ENCODE measurements at regions not wholly inside any gene's neighbourhood (a gene's known extent, or its start where the extent isn't known, plus 50 kb on each side); places are given as distances from the start of the nearest gene placed in this dataset.

DNA sequence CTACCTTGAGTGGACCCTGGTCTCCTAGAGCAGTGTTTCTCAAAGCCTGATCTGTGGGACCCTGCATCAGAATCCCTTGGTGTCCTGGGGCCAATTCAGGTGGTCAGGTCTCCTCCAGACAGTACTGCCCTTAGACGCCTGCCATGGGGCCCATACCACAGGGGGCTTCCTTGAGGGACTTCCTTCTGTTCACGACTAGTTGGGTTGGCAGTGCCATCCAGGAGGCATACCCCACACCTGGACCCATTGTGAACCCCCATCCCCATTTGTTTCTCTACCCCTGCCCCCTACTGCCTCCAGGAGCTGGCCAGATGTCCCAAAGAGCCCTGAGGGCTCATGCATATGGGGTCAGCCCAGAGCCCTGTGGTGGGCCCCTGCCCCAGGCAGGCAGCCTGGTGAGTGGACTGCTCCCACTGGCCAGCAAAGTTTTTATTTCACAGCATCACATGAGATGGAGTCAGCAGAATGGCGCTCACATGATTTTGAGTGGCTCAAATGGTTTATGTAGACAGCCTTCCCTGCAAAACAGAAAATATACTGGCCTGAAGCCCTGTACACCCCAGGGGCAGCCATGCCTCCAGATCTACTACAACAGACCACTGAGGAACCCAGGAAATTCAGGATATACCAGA, 259.9 kb upstream of the ZMIZ1 start:
- DNase-seq: no peak
- no peak overlapping the region for H3K9ac ChIP-seq
- H3K27me3 ChIP-seq (ENCODE audit: insufficient read depth): no peaks in the 10 kb centered on the region
- H3F3A ChIP-seq (replicated peaks; ENCODE audit: insufficient read depth): peaks cover 17% of the 10 kb centered on the region
- TF ChIP-seq TAF1 (IDR thresholded peaks at IDR 0.05; ENCODE audit: borderline replicate concordance, low read depth, low read length): no peak
- TF ChIP-seq CTCF (IDR thresholded peaks at IDR 0.05): no peak
- TF ChIP-seq NFIC (IDR thresholded peaks at IDR 0.05; ENCODE audit: borderline replicate concordance): no peak
- no peak for TF ChIP-seq RCOR1 (IDR thresholded peaks at IDR 0.05; ENCODE audit: low read length)
- no peak for TF ChIP-seq USF1 (IDR thresholded peaks at IDR 0.05; ENCODE audit: borderline replicate concordance, low read depth)
- TF ChIP-seq EZH2phosphoT487 (IDR thresholded peaks at IDR 0.05; ENCODE audit: borderline replicate concordance, low read depth): no peak
- no peak for TF ChIP-seq RAD21 (IDR thresholded peaks at IDR 0.05; ENCODE audit: low read length)
- H4K20me1 ChIP-seq (ENCODE audit: insufficient read depth): no peaks in the 10 kb centered on the region
- H3K9me2 ChIP-seq: no peaks in the 10 kb centered on the region
- no peak overlapping the region for H3K4me2 ChIP-seq
- 80% methylated on average over 2 of the region's 3 CpGs for WGBS (ENCODE audit: low lambda C conversion rate)
- H3K36me3 ChIP-seq (replicated peaks in 1 of 2; ENCODE audit: control insufficient read depth in 1 of 2, insufficient read depth in 2 of 2, low read length in 1 of 2): no peaks in the 10 kb centered on the region
- no peak overlapping the region for H2AFZ ChIP-seq (ENCODE audit: low read depth)
- peaks cover 16 to 56% of the 10 kb centered on the region in 2 experiments for H3K4me1 ChIP-seq (ENCODE audit: control insufficient read depth in 1 of 2, insufficient read depth in 2 of 2, low read depth in 1 of 2, low read length in 1 of 2)
- ChIA-PET POLR2A (no interaction called here), CTCF (interaction anchor here (1.3 to 1.5 kb wide), 2 partner anchors 258 to 387 kb away, joined by 3 read pairs; no protein-coding TSS in a partner anchor)
- H3K9me3 ChIP-seq: no peaks in the 10 kb centered on the region
- H3K4me3 ChIP-seq (ENCODE audit: low read depth in 2 of 2, low read length in 1 of 2): no peak overlapping the region
- H3K27ac ChIP-seq (ENCODE audit: low read depth in 2 of 2, low read length in 1 of 2): peak overlapping the region in 1 of 2 experiments; percentile 100; a peak in 2 of 4 replicates
- H3K79me2 ChIP-seq (ENCODE audit: insufficient read depth): no peaks in the 10 kb centered on the region

DNA sequence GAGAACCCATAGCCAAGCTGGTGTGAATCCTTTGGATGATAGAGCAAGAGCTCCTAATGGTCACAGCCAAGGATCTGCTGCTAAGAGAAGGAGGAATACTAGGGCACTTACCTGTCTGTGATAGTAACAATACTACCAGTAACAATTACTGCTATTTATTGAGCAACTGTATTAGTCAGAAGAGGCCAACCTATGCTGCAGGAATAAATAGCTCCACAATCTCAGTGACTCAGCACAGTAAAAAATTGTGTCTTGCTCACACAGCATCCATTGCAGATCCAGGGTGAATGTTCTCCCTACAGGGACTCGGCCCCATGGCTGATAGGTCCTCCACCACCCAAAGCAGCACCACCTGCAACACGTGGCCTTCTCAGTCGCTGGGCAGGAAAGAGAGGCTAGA, 257.6 kb upstream of the ZMIZ1 start:
- no peak overlapping the region for H3K9ac ChIP-seq
- H3K27ac ChIP-seq (ENCODE audit: low read depth in 2 of 2, low read length in 1 of 2): no peak overlapping the region
- no peak overlapping the region for H2AFZ ChIP-seq (ENCODE audit: low read depth)
- no peak overlapping the region for H3K4me2 ChIP-seq
- H3K27me3 ChIP-seq (ENCODE audit: insufficient read depth): no peaks in the 10 kb centered on the region
- H3K36me3 ChIP-seq (replicated peaks in 1 of 2; ENCODE audit: control insufficient read depth in 1 of 2, insufficient read depth in 2 of 2, low read length in 1 of 2): no peaks in the 10 kb centered on the region
- TF ChIP-seq NFIC (IDR thresholded peaks at IDR 0.05; ENCODE audit: borderline replicate concordance) (no peak), RXRA (IDR thresholded peaks at IDR 0.05; ENCODE audit: borderline replicate concordance, low read depth) (no peak), CHD2 (IDR thresholded peaks at IDR 0.05; ENCODE audit: low read length, partially characterized antibody) (no peak), FOSL2 (IDR thresholded peaks at IDR 0.05; ENCODE audit: borderline replicate concordance, low read depth) (no peak), TCF12 (IDR thresholded peaks at IDR 0.05) (no peak), ELF1 (IDR thresholded peaks at IDR 0.05) (no peak), SIN3A (IDR thresholded peaks at IDR 0.05; ENCODE audit: borderline replicate concordance, low read depth, low read length) (no peak)
- WGBS (ENCODE audit: low lambda C conversion rate): 62% methylated on average over 3 of the region's 3 CpGs
- ChIA-PET POLR2A (no interaction called here), CTCF (interaction anchor here (0.7 to 0.8 kb wide), 2 partner anchors 24 to 66 kb away, joined by 3 read pairs; no protein-coding TSS in a partner anchor)
- no peaks in the 10 kb centered on the region for H3F3A ChIP-seq (replicated peaks; ENCODE audit: insufficient read depth)
- no peaks in the 10 kb centered on the region for H3K9me3 ChIP-seq
- no peaks in the 10 kb centered on the region for H4K20me1 ChIP-seq (ENCODE audit: insufficient read depth)
- H3K4me3 ChIP-seq (ENCODE audit: low read depth in 2 of 2, low read length in 1 of 2): no peak overlapping the region
- H3K4me1 ChIP-seq (ENCODE audit: control insufficient read depth in 1 of 2, insufficient read depth in 2 of 2, low read depth in 1 of 2, low read length in 1 of 2): peaks cover 0 to 35% of the 10 kb centered on the region in 2 experiments; a peak in 2 of 4 replicates
- H3K9me2 ChIP-seq: no peaks in the 10 kb centered on the region
- no peaks in the 10 kb centered on the region for H3K79me2 ChIP-seq (ENCODE audit: insufficient read depth)
- DNase-seq: no peak
